Amygdala (tissue), 56 donors: ENCODE measurements at regions not wholly inside any gene's neighbourhood (a gene's known extent, or its start where the extent isn't known, plus 50 kb on each side); places are given as distances from the start of the nearest gene placed in this dataset.
"Not testable (repeated sequence)": the region's sequence is repeated elsewhere in the genome, so short reads cannot be mapped to it uniquely, and the experiment has no call there.

Experiments
- DNase-seq, 56 donors: peaks; one replicate each; lab custom pipeline; 2025; lab: John Stamatoyannopoulos, UW

GRCh38 chr1:112821307-112822063 is 106.4 kb upstream of the PPM1J start:
- not testable (repeated sequence) for DNase-seq

GRCh38 chr1:112818990-112819689 is 104.0 kb upstream of the PPM1J start:
- peak in 1 of 56 donors; percentile 8 for DNase-seq

- DNase-seq = no peak
Measured at GRCh38 chr1:112817555-112818373, 102.6 kb upstream of the PPM1J start.

- DNase-seq = no peak
Measured at GRCh38 chr1:112815376-112815775, 100.2 kb upstream of the PPM1J start.

- DNase-seq = not testable (repeated sequence)
Measured at GRCh38 chr1:112814645-112815044, 99.5 kb upstream of the PPM1J start.

- DNase-seq = peak in 55 of 56 donors; percentile 4 to 87 (median 60)
Measured at GRCh38 chr1:112808861-112809684, 93.9 kb upstream of the PPM1J start.

GRCh38 chr1:112807999-112808398 is 92.9 kb upstream of the PPM1J start:
- DNase-seq = no peak

- no peak for DNase-seq
Measured at GRCh38 chr1:112807117-112807516, 92.0 kb upstream of the PPM1J start.

- DNase-seq = no peak
Measured at GRCh38 chr1:112806090-112806642, 91.0 kb upstream of the PPM1J start.

- DNase-seq = no peak
Measured at GRCh38 chr1:112805155-112805853, 90.2 kb upstream of the PPM1J start.

GRCh38 chr1:112803906-112804762 is 89.0 kb upstream of the PPM1J start:
- DNase-seq = peak in 55 of 56 donors; percentile 5 to 82 (median 45)

GRCh38 chr1:112800289-112800688 is 85.2 kb upstream of the PPM1J start:
- no peak for DNase-seq

- no peak for DNase-seq
Measured at GRCh38 chr1:112798292-112798691, 83.2 kb upstream of the PPM1J start.

GRCh38 chr1:112797224-112797623 is 82.1 kb upstream of the PPM1J start:
- DNase-seq = no peak

- no peak for DNase-seq
Measured at GRCh38 chr1:112794654-112795239, 79.6 kb upstream of the PPM1J start.

- no peak for DNase-seq
Measured at GRCh38 chr1:112793631-112794565, 78.8 kb upstream of the PPM1J start.

- no peak for DNase-seq
Measured at GRCh38 chr1:112791723-112792104, 76.6 kb upstream of the PPM1J start.
